Panc1 (cell line): ENCODE measurements at regions not wholly inside any gene's neighbourhood (a gene's known extent, or its start where the extent isn't known, plus 50 kb on each side); places are given as distances from the start of the nearest gene placed in this dataset.

Experiments used
- POLR2AphosphoS5 ChIP-seq: IDR thresholded peaks from 2 replicates; pipeline ENCODE4 v1.6.1; 2012; ENCODE audit warnings: mild to moderate bottlenecking, low read depth, low read length, moderate library complexity
- SIN3A ChIP-seq: IDR thresholded peaks from 2 replicates; pipeline ENCODE4 v1.6.1; 2012; ENCODE audit warnings: low read depth, mild to moderate bottlenecking, low read length, moderate library complexity, borderline replicate concordance; ENCODE audit not compliant: insufficient read depth
- TF ChIP-seq, protein P1 (sequence below): fragments of 450-650 bp; IDR thresholded peaks from 2 replicates; pipeline ENCODE4 v1.5.1; 2017; ENCODE audit warnings: mild to moderate bottlenecking

- TF ChIP-seq SIN3A (no peak), POLR2AphosphoS5 (no peak)
- TF ChIP-seq, protein P1, sequence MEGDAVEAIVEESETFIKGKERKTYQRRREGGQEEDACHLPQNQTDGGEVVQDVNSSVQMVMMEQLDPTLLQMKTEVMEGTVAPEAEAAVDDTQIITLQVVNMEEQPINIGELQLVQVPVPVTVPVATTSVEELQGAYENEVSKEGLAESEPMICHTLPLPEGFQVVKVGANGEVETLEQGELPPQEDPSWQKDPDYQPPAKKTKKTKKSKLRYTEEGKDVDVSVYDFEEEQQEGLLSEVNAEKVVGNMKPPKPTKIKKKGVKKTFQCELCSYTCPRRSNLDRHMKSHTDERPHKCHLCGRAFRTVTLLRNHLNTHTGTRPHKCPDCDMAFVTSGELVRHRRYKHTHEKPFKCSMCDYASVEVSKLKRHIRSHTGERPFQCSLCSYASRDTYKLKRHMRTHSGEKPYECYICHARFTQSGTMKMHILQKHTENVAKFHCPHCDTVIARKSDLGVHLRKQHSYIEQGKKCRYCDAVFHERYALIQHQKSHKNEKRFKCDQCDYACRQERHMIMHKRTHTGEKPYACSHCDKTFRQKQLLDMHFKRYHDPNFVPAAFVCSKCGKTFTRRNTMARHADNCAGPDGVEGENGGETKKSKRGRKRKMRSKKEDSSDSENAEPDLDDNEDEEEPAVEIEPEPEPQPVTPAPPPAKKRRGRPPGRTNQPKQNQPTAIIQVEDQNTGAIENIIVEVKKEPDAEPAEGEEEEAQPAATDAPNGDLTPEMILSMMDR: no peak
Measured at GRCh38 chr6:25125736-25126135, 153.4 kb upstream of the CARMIL1 start.
